ENCODE measurements at regions not wholly inside any gene's neighbourhood (a gene's known extent, or its start where the extent isn't known, plus 50 kb on each side); places are given as distances from the start of the nearest gene placed in this dataset.
"Not testable (repeated sequence)": the region's sequence is repeated elsewhere in the genome, so short reads cannot be mapped to it uniquely, and the experiment has no call there.

- ChIA-PET CTCF (no interaction called here), POLR2A (no interaction called here)
- H3K27ac ChIP-seq (ENCODE audit: insufficient read depth in 1 of 2, low read depth in 1 of 2, low read length in 2 of 2, poor library complexity in 1 of 2, severe bottlenecking in 2 of 2) = no peak overlapping the region
- no peak for DNase-seq
- no peaks in the 10 kb centered on the region for H3K27me3 ChIP-seq (replicated peaks in 2 of 5; ENCODE audit: control insufficient read depth in 4 of 5, insufficient read depth in 5 of 5, low read length in 4 of 5)
- 92% methylated on average over 2 of the region's 3 CpGs for WGBS (ENCODE audit: insufficient coverage)
- H3K4me1 ChIP-seq (ENCODE audit: control extremely low read depth in 1 of 4, control insufficient read depth in 4 of 4, insufficient read depth in 4 of 4, low read length in 3 of 4) = no peaks in the 10 kb centered on the region
- H3K9me3 ChIP-seq (ENCODE audit: control extremely low read depth in 1 of 5, control insufficient read depth in 4 of 5, insufficient read depth in 2 of 5, low read depth in 1 of 5, low read length in 4 of 5) = no peaks in the 10 kb centered on the region
- H3K36me3 ChIP-seq (ENCODE audit: control insufficient read depth in 4 of 4, insufficient read depth in 4 of 4, low read length in 3 of 4) = no peaks in the 10 kb centered on the region
- H3K4me3 ChIP-seq (ENCODE audit: control insufficient read depth in 1 of 7, extremely low read depth in 1 of 7, insufficient read depth in 4 of 7, low read depth in 2 of 7, low read length in 6 of 7) = no peak overlapping the region
These were observed 180.6 kb upstream of the TENT5A start for GRCh38 chr6:81933089-81933488.

- DNase-seq; H3K4me3 ChIP-seq (ENCODE audit: control insufficient read depth in 1 of 7, extremely low read depth in 1 of 7, insufficient read depth in 4 of 7, low read depth in 2 of 7, low read length in 6 of 7); H3K9me3 ChIP-seq (ENCODE audit: control extremely low read depth in 1 of 5, control insufficient read depth in 4 of 5, insufficient read depth in 2 of 5, low read depth in 1 of 5, low read length in 4 of 5); H3K4me1 ChIP-seq (ENCODE audit: control extremely low read depth in 1 of 4, control insufficient read depth in 4 of 4, insufficient read depth in 4 of 4, low read length in 3 of 4); H3K27ac ChIP-seq (ENCODE audit: insufficient read depth in 1 of 2, low read depth in 1 of 2, low read length in 2 of 2, poor library complexity in 1 of 2, severe bottlenecking in 2 of 2); POLR2A ChIA-PET; H3K27me3 ChIP-seq (replicated peaks in 2 of 5; ENCODE audit: control insufficient read depth in 4 of 5, insufficient read depth in 5 of 5, low read length in 4 of 5); CTCF ChIA-PET; H3K36me3 ChIP-seq (ENCODE audit: control insufficient read depth in 4 of 4, insufficient read depth in 4 of 4, low read length in 3 of 4): not testable (repeated sequence)
These were observed 180.0 kb upstream of the TENT5A start for GRCh38 chr6:81932448-81932847.

- CTCF ChIA-PET = no interaction called here
- H3K4me1 ChIP-seq (ENCODE audit: control extremely low read depth in 1 of 4, control insufficient read depth in 4 of 4, insufficient read depth in 4 of 4, low read length in 3 of 4) = no peaks in the 10 kb centered on the region
- no peaks in the 10 kb centered on the region for H3K9me3 ChIP-seq (ENCODE audit: control extremely low read depth in 1 of 5, control insufficient read depth in 4 of 5, insufficient read depth in 2 of 5, low read depth in 1 of 5, low read length in 4 of 5)
- WGBS (ENCODE audit: insufficient coverage) = 93% methylated on average over 3 of the region's 3 CpGs
- DNase-seq = no peak
- H3K4me3 ChIP-seq (ENCODE audit: control insufficient read depth in 1 of 7, extremely low read depth in 1 of 7, insufficient read depth in 4 of 7, low read depth in 2 of 7, low read length in 6 of 7) = no peak overlapping the region
- no peak overlapping the region for H3K27ac ChIP-seq (ENCODE audit: insufficient read depth in 1 of 2, low read depth in 1 of 2, low read length in 2 of 2, poor library complexity in 1 of 2, severe bottlenecking in 2 of 2)
- POLR2A ChIA-PET = no interaction called here
- no peaks in the 10 kb centered on the region for H3K36me3 ChIP-seq (ENCODE audit: control insufficient read depth in 4 of 4, insufficient read depth in 4 of 4, low read length in 3 of 4)
- no peaks in the 10 kb centered on the region for H3K27me3 ChIP-seq (replicated peaks in 2 of 5; ENCODE audit: control insufficient read depth in 4 of 5, insufficient read depth in 5 of 5, low read length in 4 of 5)
These were observed 177.3 kb upstream of the TENT5A start for GRCh38 chr6:81929828-81930227.

- Histone ChIP-seq H3K27me3 (replicated peaks in 2 of 5; ENCODE audit: control insufficient read depth in 4 of 5, insufficient read depth in 5 of 5, low read length in 4 of 5) (no peaks in the 10 kb centered on the region), H3K4me1 (ENCODE audit: control extremely low read depth in 1 of 4, control insufficient read depth in 4 of 4, insufficient read depth in 4 of 4, low read length in 3 of 4) (no peaks in the 10 kb centered on the region), H3K4me3 (ENCODE audit: control insufficient read depth in 1 of 7, extremely low read depth in 1 of 7, insufficient read depth in 4 of 7, low read depth in 2 of 7, low read length in 6 of 7) (no peak overlapping the region), H3K27ac (ENCODE audit: insufficient read depth in 1 of 2, low read depth in 1 of 2, low read length in 2 of 2, poor library complexity in 1 of 2, severe bottlenecking in 2 of 2) (no peak overlapping the region), H3K36me3 (ENCODE audit: control insufficient read depth in 4 of 4, insufficient read depth in 4 of 4, low read length in 3 of 4) (no peaks in the 10 kb centered on the region), H3K9me3 (ENCODE audit: control extremely low read depth in 1 of 5, control insufficient read depth in 4 of 5, insufficient read depth in 2 of 5, low read depth in 1 of 5, low read length in 4 of 5) (peaks cover 0 to 4% (median 0%) of the 10 kb centered on the region in 5 experiments)
- no CpG with 5 or more reads among the region's 1 CpG for WGBS (ENCODE audit: insufficient coverage)
- POLR2A ChIA-PET = no interaction called here
- CTCF ChIA-PET = no interaction called here
- DNase-seq = no peak
These were observed 172.7 kb upstream of the TENT5A start for GRCh38 chr6:81925201-81925600.

- Histone ChIP-seq H3K4me3 (ENCODE audit: control insufficient read depth in 1 of 7, extremely low read depth in 1 of 7, insufficient read depth in 4 of 7, low read depth in 2 of 7, low read length in 6 of 7) (no peak overlapping the region), H3K36me3 (ENCODE audit: control insufficient read depth in 4 of 4, insufficient read depth in 4 of 4, low read length in 3 of 4) (no peaks in the 10 kb centered on the region), H3K4me1 (ENCODE audit: control extremely low read depth in 1 of 4, control insufficient read depth in 4 of 4, insufficient read depth in 4 of 4, low read length in 3 of 4) (no peaks in the 10 kb centered on the region), H3K9me3 (ENCODE audit: control extremely low read depth in 1 of 5, control insufficient read depth in 4 of 5, insufficient read depth in 2 of 5, low read depth in 1 of 5, low read length in 4 of 5) (no peaks in the 10 kb centered on the region), H3K27me3 (replicated peaks in 2 of 5; ENCODE audit: control insufficient read depth in 4 of 5, insufficient read depth in 5 of 5, low read length in 4 of 5) (no peaks in the 10 kb centered on the region), H3K27ac (ENCODE audit: insufficient read depth in 1 of 2, low read depth in 1 of 2, low read length in 2 of 2, poor library complexity in 1 of 2, severe bottlenecking in 2 of 2) (no peak overlapping the region)
- peak in 2 of 3 donors; percentile 3 to 10 for DNase-seq
- WGBS (ENCODE audit: insufficient coverage) = 80% methylated on average over 4 of the region's 5 CpGs
- ChIA-PET POLR2A (no interaction called here), CTCF (no interaction called here)
These were observed 157.8 kb upstream of the TENT5A start for GRCh38 chr6:81909981-81910900.

GRCh38 chr6:81909162-81909561, 156.7 kb upstream of the TENT5A start:
- no peaks in the 10 kb centered on the region for H3K9me3 ChIP-seq (ENCODE audit: control extremely low read depth in 1 of 5, control insufficient read depth in 4 of 5, insufficient read depth in 2 of 5, low read depth in 1 of 5, low read length in 4 of 5)
- H3K27me3 ChIP-seq (replicated peaks in 2 of 5; ENCODE audit: control insufficient read depth in 4 of 5, insufficient read depth in 5 of 5, low read length in 4 of 5) = no peaks in the 10 kb centered on the region
- POLR2A ChIA-PET = no interaction called here
- no peak overlapping the region for H3K27ac ChIP-seq (ENCODE audit: insufficient read depth in 1 of 2, low read depth in 1 of 2, low read length in 2 of 2, poor library complexity in 1 of 2, severe bottlenecking in 2 of 2)
- WGBS (ENCODE audit: insufficient coverage) = no CpG with 5 or more reads among the region's 2 CpGs
- CTCF ChIA-PET = no interaction called here
- H3K36me3 ChIP-seq (ENCODE audit: control insufficient read depth in 4 of 4, insufficient read depth in 4 of 4, low read length in 3 of 4) = no peaks in the 10 kb centered on the region
- no peaks in the 10 kb centered on the region for H3K4me1 ChIP-seq (ENCODE audit: control extremely low read depth in 1 of 4, control insufficient read depth in 4 of 4, insufficient read depth in 4 of 4, low read length in 3 of 4)
- no peak overlapping the region for H3K4me3 ChIP-seq (ENCODE audit: control insufficient read depth in 1 of 7, extremely low read depth in 1 of 7, insufficient read depth in 4 of 7, low read depth in 2 of 7, low read length in 6 of 7)
- no peak for DNase-seq

GRCh38 chr6:81906709-81907204, 154.3 kb upstream of the TENT5A start:
- no peak for DNase-seq
- POLR2A ChIA-PET = no interaction called here
- Histone ChIP-seq H3K27me3 (replicated peaks in 2 of 5; ENCODE audit: control insufficient read depth in 4 of 5, insufficient read depth in 5 of 5, low read length in 4 of 5) (no peaks in the 10 kb centered on the region), H3K36me3 (ENCODE audit: control insufficient read depth in 4 of 4, insufficient read depth in 4 of 4, low read length in 3 of 4) (no peaks in the 10 kb centered on the region), H3K9me3 (ENCODE audit: control extremely low read depth in 1 of 5, control insufficient read depth in 4 of 5, insufficient read depth in 2 of 5, low read depth in 1 of 5, low read length in 4 of 5) (peaks cover 0 to 3% (median 0%) of the 10 kb centered on the region in 5 experiments), H3K4me1 (ENCODE audit: control extremely low read depth in 1 of 4, control insufficient read depth in 4 of 4, insufficient read depth in 4 of 4, low read length in 3 of 4) (no peaks in the 10 kb centered on the region), H3K4me3 (ENCODE audit: control insufficient read depth in 1 of 7, extremely low read depth in 1 of 7, insufficient read depth in 4 of 7, low read depth in 2 of 7, low read length in 6 of 7) (no peak overlapping the region), H3K27ac (ENCODE audit: insufficient read depth in 1 of 2, low read depth in 1 of 2, low read length in 2 of 2, poor library complexity in 1 of 2, severe bottlenecking in 2 of 2) (no peak overlapping the region)
- 96% methylated on average over 2 of the region's 2 CpGs for WGBS (ENCODE audit: insufficient coverage)
- CTCF ChIA-PET = interaction anchor here (1.4 kb wide), 1 partner anchor 29 kb away, joined by 3 read pairs; no protein-coding TSS in a partner anchor

Data from common myeloid progenitor, CD34-positive (primary cell).